Gastrocnemius medialis (tissue), 4 donors: ENCODE measurements at regions not wholly inside any gene's neighbourhood (a gene's known extent, or its start where the extent isn't known, plus 50 kb on each side); places are given as distances from the start of the nearest gene placed in this dataset.

Source experiments
- ATAC-seq, 2 donors: fragments of 150-250 bp; one replicate each; pipeline ENCODE4 v1.9.1; 2016
- DNase-seq, 2 donors: peaks; one replicate each; pipeline ENCODE4 v3.0.0-alpha.2; 2019
- H3K27ac ChIP-seq, 4 donors: fragments of 200-600 bp; sonication (generic); 1 replicate in 1 of 4; 2 replicates in 3 of 4; pipeline ENCODE4 v1.5.1; 2016 to 2018; ENCODE audit warnings: mild to moderate bottlenecking in 2 of 4, moderate library complexity in 1 of 4
- H3K27me3 ChIP-seq, 3 donors: fragments of 200-600 bp; sonication (generic) in 2 of 3; 1 replicate in 1 of 3; 2 replicates in 2 of 3; pipeline versions ENCODE4 v1.5.1 to v1.6.0; 2016 to 2019; ENCODE audit warnings: mild to moderate bottlenecking in 1 of 3, moderate library complexity in 1 of 3
- H3K36me3 ChIP-seq, 2 donors: fragments of 200-600 bp; sonication (generic) in 1 of 2; one replicate each; pipeline ENCODE4 v1.5.1; 2017 to 2018
- H3K4me1 ChIP-seq, 2 donors: fragments of 200-600 bp; sonication (generic) in 1 of 2; one replicate each; pipeline ENCODE4 v1.5.1; 2016 to 2017; ENCODE audit warnings: mild to moderate bottlenecking in 2 of 2
- H3K4me3 ChIP-seq, 4 donors: fragments of 200-600 bp; sonication (generic) in 3 of 4; 1 replicate in 1 of 4; 2 replicates in 3 of 4; pipeline ENCODE4 v1.5.1; 2016 to 2019; ENCODE audit warnings: mild to moderate bottlenecking in 2 of 4
- H3K9me3 ChIP-seq, 3 donors: fragments of 200-600 bp; sonication (generic) in 2 of 3; 1 replicate in 1 of 3; 2 replicates in 2 of 3; pipeline ENCODE4 v1.5.1; 2016 to 2019
- CTCF ChIP-seq, 5 experiments: fragments of 450-650 bp in 3 of 5; fragments of 200-600 bp in 2 of 5; sonication (generic) in 2 of 5; IDR thresholded peaks in 4 of 5; conservative IDR thresholded peaks in 1 of 5; 1 replicate in 4 of 5; 2 replicates in 1 of 5; pipeline ENCODE4 v1.5.1; 2016 to 2019; ENCODE audit warnings: antibody characterized with exemption in 5 of 5, mild to moderate bottlenecking in 3 of 5, moderate library complexity in 3 of 5
- POLR2A ChIP-seq, 2 donors: fragments of 450-650 bp; IDR thresholded peaks; one replicate each; pipeline ENCODE4 v1.6.1; 2017; ENCODE audit warnings: antibody characterized with exemption in 2 of 2, mild to moderate bottlenecking in 2 of 2, moderate library complexity in 2 of 2
- in situ Hi-C, 4 donors: fragments of 200-750 bp; cut with MboI; loops; one replicate each; pipeline versions ENCODE4 v1.15.0 to v1.8.0; 2017; ENCODE audit warnings: low sequenced_read_pairs in 4 of 4
- intact Hi-C: fragments of 100-400 bp; cut with DNase I; formaldehyde crosslinking; loops from one replicate; pipeline ENCODE4 v1.15.1; 2023; ENCODE audit warnings: low total_unique reads

DNA sequence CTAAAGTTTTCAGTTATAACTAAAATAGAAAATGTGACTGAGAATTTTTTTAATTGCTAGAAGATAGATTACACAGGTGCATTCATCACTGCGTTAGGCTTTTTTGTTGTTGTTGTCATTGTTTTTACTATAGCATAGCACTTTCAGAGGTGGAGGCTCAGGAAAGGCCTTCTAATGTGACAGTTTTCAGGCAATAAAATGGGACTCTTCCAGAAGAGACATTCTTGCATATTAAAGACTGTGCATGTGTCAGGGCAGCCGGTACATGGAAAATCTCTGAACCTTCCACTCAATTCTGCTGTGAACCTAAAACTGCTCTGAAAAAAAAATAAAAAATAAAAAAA is 175.2 kb downstream of the METTL4 start:
- no peak for ATAC-seq
- in situ Hi-C loops: no loop called here
- no peak overlapping the region for H3K27ac ChIP-seq
- H3K9me3 ChIP-seq: no peaks in the 10 kb centered on the region
- H3K36me3 ChIP-seq: no peaks in the 10 kb centered on the region
- no peak for TF ChIP-seq CTCF (IDR thresholded peaks at IDR 0.05 in 4 of 5, conservative IDR thresholded peaks at IDR 0.05 in 1 of 5)
- H3K4me1 ChIP-seq: no peaks in the 10 kb centered on the region
- H3K27me3 ChIP-seq: no peaks in the 10 kb centered on the region
- intact Hi-C loops: no loop called here
- no peak for DNase-seq
- no peak overlapping the region for H3K4me3 ChIP-seq

GRCh38 chr18:2400701-2401196 is 170.6 kb downstream of the METTL4 start:
- no peak for DNase-seq
- Histone ChIP-seq H3K4me1 (no peaks in the 10 kb centered on the region), H3K27me3 (no peaks in the 10 kb centered on the region), H3K4me3 (no peak overlapping the region), H3K36me3 (no peaks in the 10 kb centered on the region), H3K27ac (no peak overlapping the region), H3K9me3 (no peaks in the 10 kb centered on the region)
- ATAC-seq: no peak
- no peak for TF ChIP-seq POLR2A (IDR thresholded peaks at IDR 0.05)
- no peak for TF ChIP-seq CTCF (IDR thresholded peaks at IDR 0.05 in 4 of 5, conservative IDR thresholded peaks at IDR 0.05 in 1 of 5)
- in situ Hi-C loops (no loop called here), intact Hi-C loops (no loop called here)

DNA sequence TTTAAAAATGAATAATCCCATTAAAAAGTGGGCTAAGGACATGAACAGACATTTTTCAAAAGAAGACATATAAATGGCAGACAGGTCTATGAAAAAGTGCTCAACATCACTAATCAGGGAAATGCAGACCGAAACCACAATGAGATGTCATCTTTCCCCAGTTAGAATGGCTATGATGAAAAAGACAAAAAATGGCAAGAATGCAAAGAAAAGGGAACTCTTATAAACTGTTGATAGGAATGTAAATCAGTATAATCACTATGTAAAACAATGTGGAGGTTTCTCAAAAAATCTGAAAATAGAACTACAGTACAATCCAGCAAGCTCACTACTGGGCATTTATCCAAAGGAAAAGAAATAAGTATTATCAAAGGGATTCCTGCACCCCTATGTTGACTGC is 169.2 kb downstream of the METTL4 start:
- Histone ChIP-seq H3K27me3 (no peaks in the 10 kb centered on the region), H3K4me3 (no peak overlapping the region), H3K4me1 (no peaks in the 10 kb centered on the region), H3K36me3 (no peaks in the 10 kb centered on the region), H3K9me3 (no peaks in the 10 kb centered on the region), H3K27ac (no peak overlapping the region)
- in situ Hi-C loops (no loop called here), intact Hi-C loops (no loop called here)
- TF ChIP-seq CTCF (IDR thresholded peaks at IDR 0.05 in 4 of 5, conservative IDR thresholded peaks at IDR 0.05 in 1 of 5) (no peak), POLR2A (IDR thresholded peaks at IDR 0.05) (no peak)
- DNase-seq: no peak
- no peak for ATAC-seq

DNA sequence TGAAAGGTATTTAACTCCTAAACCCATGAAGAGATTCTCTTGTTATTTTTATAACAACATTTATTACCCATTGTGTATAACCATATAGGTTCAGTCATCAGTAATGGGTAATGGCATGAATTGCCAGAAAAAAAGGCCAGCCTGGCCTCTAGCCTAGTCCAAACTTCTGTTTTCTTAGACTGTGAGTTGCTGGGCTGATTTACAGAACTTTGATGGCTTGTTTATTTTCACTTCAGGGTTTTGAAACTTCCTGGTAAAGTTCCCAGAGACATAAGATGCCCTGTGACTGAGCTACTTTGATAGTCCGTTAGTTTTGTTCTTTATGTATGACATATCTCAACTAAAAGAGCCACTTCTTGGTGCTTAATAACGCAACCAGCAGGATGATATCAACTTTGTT is 164.8 kb downstream of the METTL4 start:
- Histone ChIP-seq H3K27me3 (no peaks in the 10 kb centered on the region), H3K4me3 (no peak overlapping the region), H3K9me3 (no peaks in the 10 kb centered on the region), H3K36me3 (no peaks in the 10 kb centered on the region), H3K27ac (no peak overlapping the region), H3K4me1 (no peaks in the 10 kb centered on the region)
- no peak for ATAC-seq
- TF ChIP-seq POLR2A (IDR thresholded peaks at IDR 0.05): no peak
- no peak for TF ChIP-seq CTCF (IDR thresholded peaks at IDR 0.05 in 4 of 5, conservative IDR thresholded peaks at IDR 0.05 in 1 of 5)
- in situ Hi-C loops: no loop called here
- intact Hi-C loops: no loop called here
- DNase-seq: no peak

- Histone ChIP-seq H3K4me3 (no peak overlapping the region), H3K27me3 (no peaks in the 10 kb centered on the region), H3K4me1 (no peaks in the 10 kb centered on the region), H3K36me3 (no peaks in the 10 kb centered on the region), H3K27ac (no peak overlapping the region), H3K9me3 (no peaks in the 10 kb centered on the region)
- DNase-seq (no peak), ATAC-seq (no peak)
- in situ Hi-C loops (no loop called here), intact Hi-C loops (no loop called here)
- TF ChIP-seq CTCF (IDR thresholded peaks at IDR 0.05 in 4 of 5, conservative IDR thresholded peaks at IDR 0.05 in 1 of 5) (no peak), POLR2A (IDR thresholded peaks at IDR 0.05) (no peak)
These were observed 163.3 kb downstream of the METTL4 start for GRCh38 chr18:2407961-2408360.
